LNCaP clone FGC (cell line): ENCODE measurements at regions not wholly inside any gene's neighbourhood (a gene's known extent, or its start where the extent isn't known, plus 50 kb on each side); places are given as distances from the start of the nearest gene placed in this dataset.

Source experiments
- DNase-seq: peaks from one replicate; pipeline ENCODE4 v3.0.0-alpha.2; 2011; ENCODE audit warnings: low read depth
- H3K4me3 ChIP-seq: 2 replicates; pipeline ENCODE4 v1.5.1; 2011; ENCODE audit warnings: mild to moderate bottlenecking, low read depth, low read length, control low read depth
- CTCF ChIP-seq: IDR thresholded peaks from 2 replicates; pipeline ENCODE4 v1.5.1; 2012; ENCODE audit warnings: mild to moderate bottlenecking; ENCODE audit not compliant: control insufficient read depth, insufficient read depth; ENCODE audit errors: extremely low read depth

DNA sequence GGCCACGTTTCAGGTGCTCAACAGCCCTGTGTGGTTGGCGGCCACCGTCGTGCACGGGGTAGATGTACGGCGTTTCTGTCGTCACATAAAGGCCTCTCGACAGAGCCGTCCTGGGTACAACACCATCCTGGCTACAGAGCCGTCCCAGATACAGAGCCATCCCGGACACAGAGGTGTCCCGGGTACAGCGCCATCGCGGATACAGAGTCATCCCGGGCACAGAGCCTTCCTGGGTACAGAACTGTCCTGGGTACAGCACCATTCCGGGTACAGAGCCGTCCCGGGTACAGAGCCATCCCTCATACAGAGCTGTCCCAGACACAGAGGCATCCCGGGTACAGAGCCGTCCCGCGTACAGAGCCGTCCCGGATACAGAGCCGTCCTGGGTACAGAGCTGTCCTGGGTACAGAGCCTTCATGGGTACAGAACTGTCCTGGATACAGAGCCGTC lies 222.7 kb upstream of the SOX1 start:
- no peak overlapping the region for H3K4me3 ChIP-seq
- no peak for TF ChIP-seq CTCF
- no peak for DNase-seq

DNA sequence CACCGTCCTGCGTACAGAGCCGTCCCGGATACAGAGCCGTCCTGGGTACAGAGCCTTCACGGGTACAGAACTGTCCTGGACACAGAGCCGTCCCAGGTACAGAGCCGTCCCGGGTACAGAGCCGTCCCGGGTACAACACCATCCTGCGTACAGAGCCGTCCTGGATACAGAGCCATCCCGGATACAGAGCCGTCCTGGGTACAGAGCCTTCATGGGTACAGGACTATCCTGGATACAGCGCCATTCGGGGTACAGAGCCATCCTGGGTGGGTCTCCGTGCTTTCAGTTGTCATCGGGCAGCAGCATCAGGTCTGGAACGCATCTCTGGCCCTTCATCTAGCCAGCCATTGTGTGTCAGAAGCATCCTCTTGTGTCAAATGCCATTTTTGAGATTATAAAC lies 222.3 kb upstream of the SOX1 start:
- no peak for TF ChIP-seq CTCF
- H3K4me3 ChIP-seq = no peak overlapping the region
- no peak for DNase-seq

DNA sequence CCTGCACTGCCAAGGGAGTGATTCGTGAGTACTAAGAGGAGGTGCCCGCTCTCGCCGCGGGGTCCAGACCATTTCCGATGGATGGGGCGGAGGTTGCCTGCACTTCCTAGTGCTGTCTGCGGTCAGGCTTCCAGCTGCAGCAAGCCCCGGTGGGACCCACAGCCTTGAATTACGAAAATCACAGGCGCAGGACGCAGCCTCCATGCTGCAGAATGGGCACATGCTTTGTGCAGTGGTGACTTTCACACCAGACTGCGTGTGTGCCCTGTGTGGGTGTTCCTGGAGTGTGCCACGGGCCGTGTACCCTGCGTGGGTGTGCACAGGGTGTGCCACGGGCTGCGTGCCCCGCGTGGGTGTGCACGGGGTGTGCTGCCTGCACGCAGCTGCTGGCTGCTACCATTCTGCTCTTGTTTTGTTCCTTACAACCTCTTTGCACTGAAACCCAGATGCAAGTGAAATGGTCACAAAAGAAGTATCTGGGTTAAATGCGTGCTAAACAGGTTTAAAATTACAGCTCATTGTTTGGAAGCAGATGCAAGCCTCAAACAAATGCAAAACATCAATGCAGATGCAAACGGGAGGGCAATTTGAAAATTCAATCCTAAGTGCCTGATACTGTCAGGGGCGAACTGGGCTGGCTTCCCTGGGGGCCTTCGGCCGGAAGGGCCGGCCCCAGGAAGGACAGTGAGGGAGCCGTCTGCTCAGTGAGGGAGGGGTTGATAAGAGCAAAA lies 221.2 kb upstream of the SOX1 start:
- TF ChIP-seq CTCF = no peak
- H3K4me3 ChIP-seq = no peak overlapping the region
- DNase-seq = no peak

DNA sequence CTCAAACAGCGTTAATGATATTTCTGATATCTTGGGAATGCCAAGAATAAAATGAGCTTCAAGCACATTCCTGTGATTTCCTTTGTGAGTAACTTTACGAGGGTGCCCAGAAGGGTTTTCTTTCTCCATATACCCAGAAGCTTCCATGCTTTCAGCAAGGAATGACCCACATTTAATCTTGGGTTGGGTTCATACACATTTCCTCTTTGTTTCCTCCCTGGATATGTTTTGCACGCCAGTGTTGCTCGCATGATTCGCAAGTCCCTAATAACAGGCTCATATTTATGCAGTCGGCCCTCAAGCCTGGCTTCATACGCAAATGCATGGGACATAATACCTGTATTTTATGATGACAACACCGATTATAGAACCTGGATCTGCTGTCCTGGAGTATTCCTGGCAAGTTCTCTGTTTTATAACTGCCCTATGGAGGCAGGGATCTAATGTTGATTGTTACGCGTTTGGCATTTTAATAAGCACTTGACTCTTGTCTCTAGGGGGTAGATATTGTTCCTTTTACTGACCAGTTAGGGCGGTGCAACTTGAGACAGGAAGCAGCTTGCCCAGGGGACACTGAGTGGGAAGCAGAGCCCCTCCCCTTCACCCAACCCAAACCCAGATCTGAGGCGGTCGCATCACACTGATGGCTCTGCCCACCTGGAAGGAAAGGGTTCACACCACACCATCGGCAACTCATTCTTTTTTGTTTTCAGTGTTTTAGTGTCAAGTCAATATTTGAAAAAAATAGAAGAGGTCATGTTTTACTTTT lies 220.4 kb upstream of the SOX1 start:
- TF ChIP-seq CTCF = no peak
- no peak for DNase-seq
- no peak overlapping the region for H3K4me3 ChIP-seq

- H3K4me3 ChIP-seq = no peak overlapping the region
- DNase-seq = no peak
- no peak for TF ChIP-seq CTCF
These were observed 219.0 kb upstream of the SOX1 start for GRCh38 chr13:111847964-111848363.

GRCh38 chr13:111850458-111850857 lies 216.5 kb upstream of the SOX1 start:
- no peak for TF ChIP-seq CTCF
- no peak for DNase-seq
- no peak overlapping the region for H3K4me3 ChIP-seq
